ENCODE measurements at regions not wholly inside any gene's neighbourhood (a gene's known extent, or its start where the extent isn't known, plus 50 kb on each side); places are given as distances from the start of the nearest gene placed in this dataset.

- no peak for DNase-seq (ENCODE audit: low read depth)
Measured at GRCh38 chr10:78876449-78876848, 192.3 kb upstream of the ZMIZ1 start.

- no peak for DNase-seq (ENCODE audit: low read depth)
Measured at GRCh38 chr10:78879621-78880020, 189.1 kb upstream of the ZMIZ1 start.

DNA sequence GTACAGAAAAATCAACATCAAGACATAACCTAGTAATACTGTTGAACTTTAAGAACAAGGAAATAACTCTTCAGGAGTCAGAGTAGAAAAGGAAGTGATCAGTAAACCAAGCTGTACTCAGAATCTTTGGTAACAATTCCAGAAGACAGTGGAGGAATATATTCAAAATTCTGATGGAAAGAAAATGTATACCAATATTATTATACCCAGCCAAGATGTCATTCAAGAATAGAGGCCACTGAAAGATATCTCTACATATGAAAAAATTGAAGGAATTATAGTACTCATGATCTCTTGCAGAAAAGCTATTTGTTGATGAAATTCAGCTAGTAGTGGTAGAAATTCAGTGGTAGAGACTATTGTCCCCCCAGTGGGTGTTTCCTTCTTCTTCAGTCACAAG is 182.6 kb upstream of the ZMIZ1 start:
- DNase-seq (ENCODE audit: low read depth) = no peak

- DNase-seq (ENCODE audit: low read depth) = no peak
Measured at GRCh38 chr10:78889536-78890063, 179.2 kb upstream of the ZMIZ1 start.

GRCh38 chr10:78890506-78890905 is 178.3 kb upstream of the ZMIZ1 start:
- DNase-seq (ENCODE audit: low read depth) = no peak

DNA sequence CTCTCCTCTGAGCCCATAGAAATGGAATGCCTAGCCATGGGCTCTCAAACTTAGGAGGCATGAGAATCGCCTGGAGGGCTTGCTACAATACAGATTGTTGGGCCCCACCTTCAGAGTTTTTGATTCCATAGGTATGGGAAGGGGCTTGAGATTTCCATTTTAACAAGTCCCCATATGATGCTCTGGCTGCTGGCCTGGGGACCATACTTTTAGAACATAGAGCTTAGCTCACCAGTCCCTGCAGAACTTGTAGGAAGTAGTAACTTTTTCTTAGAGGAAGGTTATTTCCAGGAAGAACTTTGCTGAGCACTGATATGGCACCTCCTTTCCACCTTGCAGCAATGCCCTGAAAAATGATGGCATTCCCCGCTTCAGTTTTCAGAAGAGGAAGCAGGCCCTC is 177.0 kb upstream of the ZMIZ1 start:
- DNase-seq (ENCODE audit: low read depth) = no peak

- no peak for DNase-seq (ENCODE audit: low read depth)
Measured at GRCh38 chr10:78892338-78893176, 176.2 kb upstream of the ZMIZ1 start.

GRCh38 chr10:78893217-78893616 is 175.5 kb upstream of the ZMIZ1 start:
- no peak for DNase-seq (ENCODE audit: low read depth)

GRCh38 chr10:78894089-78894840 is 174.5 kb upstream of the ZMIZ1 start:
- DNase-seq (ENCODE audit: low read depth) = no peak

GRCh38 chr10:78894841-78895195 is 173.9 kb upstream of the ZMIZ1 start:
- no peak for DNase-seq (ENCODE audit: low read depth)

DNA sequence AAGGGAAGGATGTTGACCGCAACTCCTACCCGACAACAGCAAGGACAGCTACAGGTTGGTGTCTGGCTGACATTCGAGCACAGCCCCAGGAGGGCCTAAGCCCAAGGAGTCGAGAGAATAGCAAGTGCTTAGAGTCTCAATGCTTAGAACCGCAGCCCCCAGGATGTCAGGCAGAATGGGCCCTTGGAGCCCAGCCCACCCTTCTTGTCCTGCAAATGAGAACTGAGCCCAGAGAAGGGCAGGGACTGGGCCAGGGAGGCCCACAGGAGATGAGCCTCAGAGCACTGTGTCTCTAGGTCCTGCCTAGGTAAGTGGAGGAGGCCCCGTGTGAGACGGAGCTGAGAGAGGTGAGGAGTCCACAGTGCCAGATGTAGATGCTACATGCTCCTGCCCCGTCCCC is 173.3 kb upstream of the ZMIZ1 start:
- no peak for DNase-seq (ENCODE audit: low read depth)

GRCh38 chr10:78896159-78896928 is 172.4 kb upstream of the ZMIZ1 start:
- no peak for DNase-seq (ENCODE audit: low read depth)

DNA sequence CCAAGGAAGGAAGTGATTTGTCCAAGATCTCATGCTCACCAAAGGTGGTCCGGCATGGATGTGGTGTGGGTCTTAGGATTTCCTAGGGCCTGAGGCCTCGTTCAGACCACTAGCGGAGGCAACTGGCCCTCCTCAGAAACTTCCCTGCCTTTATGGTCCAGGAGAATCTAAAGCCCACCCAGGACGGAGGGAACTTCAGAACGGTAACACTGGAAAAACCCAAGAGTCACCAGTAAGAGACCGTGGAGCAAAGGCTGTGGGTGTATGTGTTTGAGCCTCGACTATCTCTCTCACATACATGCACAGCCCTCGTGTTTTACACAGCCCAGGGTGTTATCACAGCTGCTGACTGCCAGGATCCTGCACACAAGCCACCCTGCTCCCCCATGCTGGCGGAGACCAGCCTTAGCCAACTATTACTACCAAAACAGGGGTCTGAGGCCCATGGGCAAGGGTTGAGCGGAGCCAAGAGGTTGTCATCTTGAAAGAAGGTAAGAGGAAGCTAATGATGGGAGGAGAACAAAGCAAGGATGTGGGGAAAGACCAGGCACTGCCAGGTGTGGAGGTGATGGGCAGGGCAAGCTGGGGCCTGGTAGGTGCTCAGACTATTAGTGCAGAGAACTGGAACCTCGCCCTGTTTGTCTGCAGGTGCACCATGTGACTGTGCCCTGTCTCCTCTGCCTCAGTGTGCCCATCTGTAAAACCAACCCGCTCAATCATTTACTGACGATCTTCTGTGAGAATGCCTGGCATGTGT is 170.2 kb upstream of the ZMIZ1 start:
- DNase-seq (ENCODE audit: low read depth) = no peak

- no peak for DNase-seq (ENCODE audit: low read depth)
Measured at GRCh38 chr10:78899098-78899754, 169.5 kb upstream of the ZMIZ1 start.

DNA sequence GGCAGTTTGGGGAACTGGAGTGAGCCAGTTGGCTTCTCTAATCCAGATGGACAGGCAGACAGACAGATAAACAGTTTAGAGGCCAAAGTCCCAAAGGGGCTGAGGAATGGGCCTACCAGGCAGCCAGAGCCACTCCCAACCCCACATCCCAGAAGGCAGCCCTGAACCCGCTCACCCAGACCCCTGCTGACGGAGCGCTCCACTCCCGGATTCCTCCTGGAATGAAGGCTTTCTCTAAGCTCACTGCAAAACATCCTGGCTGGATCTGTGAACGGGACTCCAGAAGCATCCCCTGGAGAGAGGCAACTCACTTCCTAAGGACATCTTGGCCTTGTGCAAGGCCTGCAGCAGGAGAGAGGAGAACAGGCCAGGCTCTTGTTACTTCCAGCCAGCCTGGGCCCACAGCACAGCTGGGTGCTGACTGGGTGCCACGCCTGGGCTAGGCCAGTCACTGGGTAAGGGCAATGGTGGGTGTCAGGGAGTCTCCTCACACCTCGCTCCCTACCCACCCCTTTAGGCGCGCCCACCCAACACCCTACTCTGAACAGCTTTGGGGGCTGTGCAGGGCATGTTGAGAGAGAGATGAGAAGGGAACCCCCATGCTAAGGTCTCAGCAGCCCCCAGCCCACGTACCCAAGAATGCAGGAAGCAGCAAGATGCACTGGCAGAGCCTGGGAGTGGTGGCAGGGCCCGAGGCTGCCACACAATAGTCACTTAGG is 168.6 kb upstream of the ZMIZ1 start:
- DNase-seq (ENCODE audit: low read depth) = no peak

DNA sequence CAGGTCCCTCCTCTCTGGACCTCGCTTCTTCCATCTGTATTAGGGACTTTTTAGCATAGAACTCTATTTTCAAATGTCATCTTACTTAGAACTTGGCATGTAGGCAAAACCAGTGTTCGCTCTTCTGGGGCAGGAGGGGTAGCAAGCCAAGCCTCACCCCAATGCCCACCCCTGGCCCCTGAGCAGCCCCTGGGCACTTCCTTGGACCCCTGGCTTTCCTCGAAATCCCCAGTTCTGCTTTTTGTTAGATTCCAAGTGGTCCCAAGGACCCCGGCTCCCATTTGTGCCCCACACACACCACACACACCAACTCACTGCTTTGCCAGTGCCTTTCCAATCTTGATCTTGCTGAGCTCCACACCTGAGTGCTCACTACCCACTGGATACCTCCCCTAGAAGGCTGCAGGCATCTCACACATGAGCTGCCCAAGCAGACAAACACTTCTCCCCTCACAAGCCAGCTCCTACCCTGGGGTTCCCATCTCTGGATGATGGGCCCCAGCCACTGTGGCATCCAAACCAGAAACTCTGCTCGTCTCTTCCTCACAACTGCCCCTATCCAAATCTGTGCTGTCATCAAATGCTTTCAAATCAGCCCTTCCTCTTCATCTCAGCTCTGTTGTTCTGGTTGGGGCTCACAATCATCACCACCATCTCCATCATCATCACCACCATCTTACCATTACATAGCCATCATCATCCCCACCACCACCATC is 167.9 kb upstream of the ZMIZ1 start:
- no peak for DNase-seq (ENCODE audit: low read depth)

- DNase-seq (ENCODE audit: low read depth) = no peak
Measured at GRCh38 chr10:78901694-78902093, 167.1 kb upstream of the ZMIZ1 start.

- DNase-seq (ENCODE audit: low read depth) = no peak
Measured at GRCh38 chr10:78902815-78903214, 166.0 kb upstream of the ZMIZ1 start.

DNA sequence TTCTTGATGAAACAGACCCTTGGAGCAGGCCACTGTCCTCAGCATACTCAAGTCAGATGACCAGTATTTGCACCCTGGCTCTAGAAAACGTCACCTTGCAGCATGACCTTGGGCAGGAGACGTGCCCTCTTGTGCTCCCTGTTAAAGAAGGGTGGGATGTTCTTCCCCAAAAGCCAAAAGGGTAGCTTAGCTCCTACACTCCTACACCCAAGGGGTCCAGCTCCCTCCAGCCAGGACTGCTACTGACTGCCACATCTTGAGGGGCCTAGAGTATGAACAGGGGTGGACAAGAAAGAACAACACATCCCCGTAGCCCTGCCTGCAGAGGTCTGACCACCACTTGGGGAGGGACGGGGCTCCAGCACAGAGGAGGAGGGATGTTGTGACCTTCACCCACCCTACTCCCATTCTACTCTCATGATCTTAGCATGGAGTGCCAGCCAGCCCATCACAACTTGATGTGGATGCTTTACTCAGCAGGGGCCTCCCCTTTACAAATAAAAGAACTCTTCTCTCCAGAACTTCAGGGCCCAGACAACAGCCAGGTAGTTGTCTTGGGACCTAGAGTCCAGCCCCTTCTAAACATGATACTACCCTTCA is 165.3 kb upstream of the ZMIZ1 start:
- DNase-seq (ENCODE audit: low read depth) = no peak

DNA sequence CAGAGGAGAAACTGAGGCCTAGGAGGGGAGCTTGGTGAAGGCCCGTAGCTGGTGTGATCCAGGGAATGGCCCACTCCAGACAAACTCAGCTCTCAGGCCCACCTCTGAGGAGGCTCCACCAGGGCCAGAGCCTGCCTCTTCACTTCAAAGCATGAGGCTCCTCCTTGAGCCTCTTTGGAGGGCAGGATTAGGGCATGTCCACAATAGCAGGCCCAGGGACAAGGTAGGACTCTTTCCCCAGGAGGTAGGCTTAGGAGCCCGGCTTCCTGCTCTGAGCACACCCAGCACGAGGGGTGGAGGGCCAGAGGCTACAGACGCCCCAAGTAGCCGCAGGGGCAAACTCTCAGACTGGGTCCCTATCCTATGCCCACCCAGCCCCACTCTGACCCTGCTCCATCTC is 164.6 kb upstream of the ZMIZ1 start:
- DNase-seq (ENCODE audit: low read depth) = no peak
